HepG2 (cell line): ENCODE measurements at regions not wholly inside any gene's neighbourhood (a gene's known extent, or its start where the extent isn't known, plus 50 kb on each side); places are given as distances from the start of the nearest gene placed in this dataset.

ENCODE experiments used
- ATAC-seq: fragments of 200-7000 bp; cut with Tn5 transposase; 3 replicates; pipeline ENCODE4 v1.9.1; 2020; ENCODE audit warnings: mild to moderate bottlenecking, moderate library complexity
- BruUV-seq: library from RNA; stranded (reverse); fragments of 400-500 nt; replicated peaks from 2 replicates; lab custom pipeline; 2021; lab: Mats Ljungman, UMichigan
- CTCF ChIA-PET: fragments of 300-600 bp; formaldehyde crosslinking; extraction: SDS; loops from one replicate; lab custom pipeline; 2021; ENCODE audit warnings: low total read pairs, inconsistent platforms, low intra/inter-chr PET ratio; lab: Yijun Ruan, JAX
- POLR2A ChIA-PET: fragments of 350-600 bp; sonication (Branson Sonifier 250); formaldehyde crosslinking; loops from one replicate; lab custom pipeline; 2020; ENCODE audit warnings: antibody characterized with exemption, inconsistent platforms; lab: Yijun Ruan, JAX
- DNase-seq: peaks from one replicate; pipeline ENCODE4 v3.0.0-alpha.2; 2015; ENCODE audit warnings: low spot score
- FAIRE-seq: peaks from 3 replicates; lab custom pipeline; 2011; peaks lifted over from hg19 to GRCh38; lab: Jason Lieb, UNC
- H2AFZ ChIP-seq: one replicate; pipeline ENCODE4 v1.6.1; 2011; ENCODE audit warnings: low read length, inconsistent platforms
- H3K27ac ChIP-seq: fragments of 300-600 bp; 3 replicates; pipeline ENCODE4 v1.8.0; 2011; ENCODE audit warnings: mixed run types, mild to moderate bottlenecking, mixed read lengths, low read length, inconsistent platforms; ENCODE audit not compliant: insufficient read depth; ENCODE audit errors: extremely low read length
- H3K27me3 ChIP-seq, 2 experiments: fragments of 200-600 bp in 1 of 2; 2 replicates in 1 of 2; 3 replicates in 1 of 2; pipeline versions ENCODE4 v1.6.0 to v1.8.0; 2011; ENCODE audit warnings: low read length in 2 of 2, mild to moderate bottlenecking in 2 of 2, moderate library complexity in 2 of 2, inconsistent platforms in 1 of 2; ENCODE audit not compliant: insufficient read depth in 2 of 2, control insufficient read depth in 1 of 2
- H3K36me3 ChIP-seq, 2 experiments: fragments of 200-600 bp in 1 of 2; replicated peaks in 1 of 2; 2 replicates in 1 of 2; 3 replicates in 1 of 2; pipeline versions ENCODE4 v1.5.1 to v1.8.0; 2011; ENCODE audit warnings: low read length in 2 of 2, inconsistent platforms in 1 of 2; ENCODE audit not compliant: insufficient read depth in 2 of 2, control insufficient read depth in 1 of 2
- H3K4me1 ChIP-seq: 2 replicates; pipeline ENCODE4 v1.5.1; 2012; ENCODE audit warnings: low read length, inconsistent platforms; ENCODE audit not compliant: insufficient read depth
- H3K4me2 ChIP-seq: 2 replicates; pipeline ENCODE4 v1.6.0; 2011; ENCODE audit warnings: low read depth, low read length, inconsistent platforms
- H3K4me3 ChIP-seq, 3 experiments: fragments of 200-600 bp in 1 of 3; sonication (generic), shearing (Covaris generic) in 1 of 3; replicated peaks in 1 of 3; 2 replicates each; pipeline ENCODE4 v1.5.1; 2011 to 2016; ENCODE audit warnings: low read length in 3 of 3, inconsistent platforms in 2 of 3, low read depth in 2 of 3, mild to moderate bottlenecking in 2 of 3, control low read depth in 1 of 3, mixed read lengths in 1 of 3; ENCODE audit not compliant: insufficient read depth in 1 of 3
- H3K79me2 ChIP-seq: one replicate; pipeline ENCODE4 v1.6.1; 2011; ENCODE audit warnings: low read length, inconsistent platforms; ENCODE audit not compliant: insufficient read depth
- H3K9ac ChIP-seq: 2 replicates; pipeline ENCODE4 v1.6.0; 2011; ENCODE audit warnings: mild to moderate bottlenecking, low read depth, low read length, inconsistent platforms; ENCODE audit not compliant: insufficient read depth
- H3K9me3 ChIP-seq: 2 replicates; pipeline ENCODE4 v1.5.1; 2012; ENCODE audit warnings: mild to moderate bottlenecking, low read length
- H4K20me1 ChIP-seq: 2 replicates; pipeline ENCODE4 v1.6.0; 2011; ENCODE audit warnings: inconsistent platforms, mild to moderate bottlenecking, low read length, moderate library complexity; ENCODE audit not compliant: insufficient read depth
- AGO1 ChIP-seq: fragments of 200-400 bp; formaldehyde crosslinking; IDR thresholded peaks from 2 replicates; pipeline ENCODE4 v1.6.1; 2017; ENCODE audit warnings: mild to moderate bottlenecking, low read depth, low read length, moderate library complexity; ENCODE audit not compliant: poor library complexity, severe bottlenecking
- BRCA1 ChIP-seq: sonication (generic); formaldehyde crosslinking; IDR thresholded peaks from 2 replicates; pipeline ENCODE4 v1.4.0; 2020; ENCODE audit warnings: missing genetic modification reagents
- FOXK1 ChIP-seq: sonication (generic); formaldehyde crosslinking; IDR thresholded peaks from 2 replicates; pipeline ENCODE4 v1.4.0; 2020; ENCODE audit warnings: low read depth, missing genetic modification reagents, borderline replicate concordance
- FOXM1 ChIP-seq: sonication (generic); formaldehyde crosslinking; IDR thresholded peaks from 2 replicates; pipeline ENCODE4 v1.5.0; 2020; ENCODE audit warnings: missing genetic modification reagents
- KDM1A ChIP-seq: IDR thresholded peaks from 2 replicates; pipeline ENCODE4 v1.6.1; 2016; ENCODE audit warnings: missing compliant biosample characterization
- NR2F1 ChIP-seq, 2 experiments: fragments of 450-650 bp in 1 of 2; formaldehyde crosslinking in 1 of 2; IDR thresholded peaks; 2 replicates each; pipeline versions ENCODE4 v1.5.0 to v1.6.1; 2016 to 2020; ENCODE audit warnings: mild to moderate bottlenecking in 1 of 2, missing compliant biosample characterization in 1 of 2, missing genetic modification reagents in 1 of 2, moderate library complexity in 1 of 2
- SOX5 ChIP-seq: IDR thresholded peaks from 2 replicates; pipeline ENCODE4 v1.6.1; 2016; ENCODE audit warnings: borderline replicate concordance
- STAG1 ChIP-seq: sonication (generic); formaldehyde crosslinking; IDR thresholded peaks from 2 replicates; pipeline ENCODE4 v1.4.0; 2020; ENCODE audit warnings: missing genetic modification reagents
- TBX3 ChIP-seq: fragments of 450-650 bp; IDR thresholded peaks from 2 replicates; pipeline ENCODE4 v1.6.1; 2017; ENCODE audit warnings: antibody characterized with exemption, mild to moderate bottlenecking, inconsistent platforms, borderline replicate concordance
- ZBTB3 ChIP-seq: sonication (generic); formaldehyde crosslinking; IDR thresholded peaks from 2 replicates; pipeline ENCODE4 v1.4.0; 2020; ENCODE audit warnings: low read depth, mild to moderate bottlenecking, moderate library complexity, missing genetic modification reagents, borderline replicate concordance
- ZFP36L1 ChIP-seq: sonication (generic); formaldehyde crosslinking; IDR thresholded peaks from 2 replicates; pipeline ENCODE4 v1.8.0; 2022; ENCODE audit warnings: mild to moderate bottlenecking, missing genetic modification reagents, moderate library complexity
- ZMYM2 ChIP-seq: sonication (generic); formaldehyde crosslinking; IDR thresholded peaks from 2 replicates; pipeline ENCODE4 v1.8.0; 2022; ENCODE audit warnings: mild to moderate bottlenecking, missing genetic modification reagents
- ZMYM3 ChIP-seq: sonication (generic); formaldehyde crosslinking; IDR thresholded peaks from 2 replicates; pipeline ENCODE4 v1.5.1; 2020; ENCODE audit warnings: mild to moderate bottlenecking, missing genetic modification reagents
- ZNF549 ChIP-seq: sonication (generic); formaldehyde crosslinking; IDR thresholded peaks from 2 replicates; pipeline ENCODE4 v1.5.0; 2020; ENCODE audit warnings: missing genetic modification reagents
- ZSCAN22 ChIP-seq: sonication (generic); formaldehyde crosslinking; IDR thresholded peaks from 2 replicates; pipeline ENCODE4 v1.4.0; 2020; ENCODE audit warnings: mild to moderate bottlenecking, missing genetic modification reagents
- WGBS: methylation state at CpG from one replicate; pipeline ENCODE4 v1.1.6; 2017; ENCODE audit warnings: low lambda C conversion rate; 5-methylcytosine and 5-hydroxymethylcytosine counted together
- in situ Hi-C: cut with HindIII; loops from 2 replicates; pipeline ENCODE4 v1.10.0; 2017; ENCODE audit warnings: low pct_unique_long_range_greater_than_20kb; ENCODE audit not compliant: extremely low pct_ligation_motif_present
- intact Hi-C: fragments of 100-400 bp; cut with micrococcal nuclease; formaldehyde crosslinking; loops from one replicate; pipeline ENCODE4 v1.10.0; 2022; ENCODE audit not compliant: unreplicated experiment
- TF ChIP-seq, protein P1 (sequence below): sonication (generic); formaldehyde crosslinking; IDR thresholded peaks from 2 replicates; pipeline ENCODE4 v1.5.1; 2020; ENCODE audit warnings: missing genetic modification reagents, mild to moderate bottlenecking, borderline replicate concordance
- TF ChIP-seq, protein P2 (sequence below): sonication (generic); formaldehyde crosslinking; IDR thresholded peaks from 2 replicates; pipeline ENCODE4 v1.5.1; 2020; ENCODE audit warnings: mild to moderate bottlenecking, missing genetic modification reagents, moderate library complexity
- TF ChIP-seq, protein P3 (sequence below): sonication (generic); formaldehyde crosslinking; IDR thresholded peaks from 2 replicates; pipeline ENCODE4 v1.4.0; 2020; ENCODE audit warnings: missing genetic modification reagents

DNA sequence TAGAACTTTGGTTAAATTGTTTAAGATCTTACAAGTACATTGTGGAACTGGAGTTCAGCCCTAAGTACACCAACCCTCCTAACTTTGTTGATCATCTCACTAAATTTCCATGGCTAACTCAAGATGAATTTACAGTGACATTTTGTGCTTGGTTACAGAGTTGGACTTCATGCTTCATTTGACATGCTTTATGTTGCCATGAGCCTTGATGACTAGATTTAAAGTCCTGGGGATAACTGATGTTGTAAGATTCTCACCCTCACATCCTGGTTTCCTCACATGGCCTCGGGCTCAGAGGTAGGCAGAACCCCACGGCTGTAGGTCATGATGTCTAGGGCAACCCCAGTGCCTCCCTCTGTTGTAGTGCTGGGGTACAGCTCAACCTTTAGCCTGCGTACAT lies 397.2 kb upstream of the IGFBP3 start (continued):
- TF ChIP-seq, protein P1, sequence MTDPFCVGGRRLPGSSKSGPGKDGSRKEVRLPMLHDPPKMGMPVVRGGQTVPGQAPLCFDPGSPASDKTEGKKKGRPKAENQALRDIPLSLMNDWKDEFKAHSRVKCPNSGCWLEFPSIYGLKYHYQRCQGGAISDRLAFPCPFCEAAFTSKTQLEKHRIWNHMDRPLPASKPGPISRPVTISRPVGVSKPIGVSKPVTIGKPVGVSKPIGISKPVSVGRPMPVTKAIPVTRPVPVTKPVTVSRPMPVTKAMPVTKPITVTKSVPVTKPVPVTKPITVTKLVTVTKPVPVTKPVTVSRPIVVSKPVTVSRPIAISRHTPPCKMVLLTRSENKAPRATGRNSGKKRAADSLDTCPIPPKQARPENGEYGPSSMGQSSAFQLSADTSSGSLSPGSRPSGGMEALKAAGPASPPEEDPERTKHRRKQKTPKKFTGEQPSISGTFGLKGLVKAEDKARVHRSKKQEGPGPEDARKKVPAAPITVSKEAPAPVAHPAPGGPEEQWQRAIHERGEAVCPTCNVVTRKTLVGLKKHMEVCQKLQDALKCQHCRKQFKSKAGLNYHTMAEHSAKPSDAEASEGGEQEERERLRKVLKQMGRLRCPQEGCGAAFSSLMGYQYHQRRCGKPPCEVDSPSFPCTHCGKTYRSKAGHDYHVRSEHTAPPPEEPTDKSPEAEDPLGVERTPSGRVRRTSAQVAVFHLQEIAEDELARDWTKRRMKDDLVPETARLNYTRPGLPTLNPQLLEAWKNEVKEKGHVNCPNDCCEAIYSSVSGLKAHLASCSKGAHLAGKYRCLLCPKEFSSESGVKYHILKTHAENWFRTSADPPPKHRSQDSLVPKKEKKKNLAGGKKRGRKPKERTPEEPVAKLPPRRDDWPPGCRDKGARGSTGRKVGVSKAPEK (CRISPR knock-in tag) = no peak
- TF ChIP-seq, protein P2, sequence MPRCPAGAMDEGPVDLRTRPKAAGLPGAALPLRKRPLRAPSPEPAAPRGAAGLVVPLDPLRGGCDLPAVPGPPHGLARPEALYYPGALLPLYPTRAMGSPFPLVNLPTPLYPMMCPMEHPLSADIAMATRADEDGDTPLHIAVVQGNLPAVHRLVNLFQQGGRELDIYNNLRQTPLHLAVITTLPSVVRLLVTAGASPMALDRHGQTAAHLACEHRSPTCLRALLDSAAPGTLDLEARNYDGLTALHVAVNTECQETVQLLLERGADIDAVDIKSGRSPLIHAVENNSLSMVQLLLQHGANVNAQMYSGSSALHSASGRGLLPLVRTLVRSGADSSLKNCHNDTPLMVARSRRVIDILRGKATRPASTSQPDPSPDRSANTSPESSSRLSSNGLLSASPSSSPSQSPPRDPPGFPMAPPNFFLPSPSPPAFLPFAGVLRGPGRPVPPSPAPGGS = no peak
- no peak for TF ChIP-seq FOXM1 (CRISPR knock-in tag)
- TF ChIP-seq ZNF549 (CRISPR knock-in tag) = no peak
- no peak for TF ChIP-seq ZMYM3 (CRISPR knock-in tag)

DNA sequence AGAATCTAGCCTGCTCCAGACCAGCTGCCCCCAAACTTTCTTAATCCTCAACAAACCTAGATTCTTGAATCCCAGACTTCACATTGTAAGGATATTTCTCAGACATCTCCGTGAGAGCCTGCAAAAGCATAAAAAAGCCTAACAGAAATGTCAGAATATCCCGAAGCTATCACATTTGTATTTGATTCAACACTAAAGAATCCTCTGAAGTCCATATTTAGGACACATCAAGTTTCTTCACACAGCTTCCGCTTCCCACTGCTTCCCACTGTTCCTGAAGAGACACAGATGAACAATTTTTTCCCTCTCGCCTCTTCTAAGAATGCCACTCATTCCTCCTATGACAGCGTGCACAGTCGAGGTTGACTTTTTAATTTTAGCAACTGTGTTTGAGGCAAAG lies 396.2 kb upstream of the IGFBP3 start:
- ChIA-PET POLR2A (no interaction called here), CTCF (no interaction called here)
- Histone ChIP-seq H3K4me3 (no peak overlapping the region), H3K27ac (no peak overlapping the region), H3K9ac (no peak overlapping the region), H3K9me3 (no peaks in the 10 kb centered on the region), H3K79me2 (no peaks in the 10 kb centered on the region), H3K4me1 (peaks cover 9% of the 10 kb centered on the region; the same call in 1 of the 2 replicates), H2AFZ (no peak overlapping the region), H3K4me2 (no peak overlapping the region), H4K20me1 (no peaks in the 10 kb centered on the region), H3K27me3 (no peaks in the 10 kb centered on the region), H3K36me3 (no peaks in the 10 kb centered on the region)
- intact Hi-C loops = no loop called here
- DNase-seq (no peak), ATAC-seq (no peak), FAIRE-seq (no peak)
- no TSS peak for BruUV-seq
- WGBS = 15% methylated on average over 6 of the region's 6 CpGs
- in situ Hi-C loops = no loop called here
- TF ChIP-seq ZSCAN22 (CRISPR knock-in tag) = no peak
- TF ChIP-seq, protein P2 = no peak
- no peak for TF ChIP-seq STAG1 (CRISPR knock-in tag)
- TF ChIP-seq SOX5 (CRISPR knock-in tag) = no peak
- TF ChIP-seq ZMYM2 (CRISPR knock-in tag) = no peak
- no peak for TF ChIP-seq ZFP36L1 (CRISPR knock-in tag)
- TF ChIP-seq AGO1 = no peak
- TF ChIP-seq FOXK1 (CRISPR knock-in tag) = no peak
- TF ChIP-seq, protein P3, sequence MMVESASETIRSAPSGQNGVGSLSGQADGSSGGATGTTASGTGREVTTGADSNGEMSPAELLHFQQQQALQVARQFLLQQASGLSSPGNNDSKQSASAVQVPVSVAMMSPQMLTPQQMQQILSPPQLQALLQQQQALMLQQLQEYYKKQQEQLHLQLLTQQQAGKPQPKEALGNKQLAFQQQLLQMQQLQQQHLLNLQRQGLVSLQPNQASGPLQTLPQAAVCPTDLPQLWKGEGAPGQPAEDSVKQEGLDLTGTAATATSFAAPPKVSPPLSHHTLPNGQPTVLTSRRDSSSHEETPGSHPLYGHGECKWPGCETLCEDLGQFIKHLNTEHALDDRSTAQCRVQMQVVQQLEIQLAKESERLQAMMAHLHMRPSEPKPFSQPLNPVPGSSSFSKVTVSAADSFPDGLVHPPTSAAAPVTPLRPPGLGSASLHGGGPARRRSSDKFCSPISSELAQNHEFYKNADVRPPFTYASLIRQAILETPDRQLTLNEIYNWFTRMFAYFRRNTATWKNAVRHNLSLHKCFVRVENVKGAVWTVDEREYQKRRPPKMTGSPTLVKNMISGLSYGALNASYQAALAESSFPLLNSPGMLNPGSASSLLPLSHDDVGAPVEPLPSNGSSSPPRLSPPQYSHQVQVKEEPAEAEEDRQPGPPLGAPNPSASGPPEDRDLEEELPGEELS (CRISPR knock-in tag) = no peak
- no peak for TF ChIP-seq KDM1A (CRISPR knock-in tag)
- TF ChIP-seq ZBTB3 (CRISPR knock-in tag) = no peak
- no peak for TF ChIP-seq BRCA1 (CRISPR knock-in tag)
- TF ChIP-seq NR2F1 (CRISPR knock-in tag; IDR thresholded peaks at IDR 0.05) = no peak
- TF ChIP-seq TBX3 = no peak
